ENCODE measurements at regions not wholly inside any gene's neighbourhood (a gene's known extent, or its start where the extent isn't known, plus 50 kb on each side); places are given as distances from the start of the nearest gene placed in this dataset.

GRCh38 chr7:20267482-20267881 lies 50.3 kb upstream of the MACC1 start:
- no peak for DNase-seq (ENCODE audit: low read depth)

- peak; percentile 32 for DNase-seq (ENCODE audit: low read depth)
Measured at GRCh38 chr7:20268824-20269223, 51.6 kb upstream of the MACC1 start.

- no peak for DNase-seq (ENCODE audit: low read depth)
Measured at GRCh38 chr7:20269726-20270125, 52.5 kb upstream of the MACC1 start.

GRCh38 chr7:20270371-20270770 lies 53.2 kb upstream of the MACC1 start:
- DNase-seq (ENCODE audit: low read depth) = no peak

- no peak for DNase-seq (ENCODE audit: low read depth)
Measured at GRCh38 chr7:20270867-20271266, 53.7 kb upstream of the MACC1 start.

GRCh38 chr7:20275637-20276036 lies 55.1 kb upstream of the ITGB8 start:
- no peak for DNase-seq (ENCODE audit: low read depth)

- DNase-seq (ENCODE audit: low read depth) = no peak
Measured at GRCh38 chr7:20276705-20277472, 53.8 kb upstream of the ITGB8 start.

- no peak for DNase-seq (ENCODE audit: low read depth)
Measured at GRCh38 chr7:20279979-20280378, 50.7 kb upstream of the ITGB8 start.

- peak; percentile 22 for DNase-seq (ENCODE audit: low read depth)
Measured at GRCh38 chr7:20280475-20281351, 50.0 kb upstream of the ITGB8 start.
